H1 (cell line): ENCODE measurements at regions not wholly inside any gene's neighbourhood (a gene's known extent, or its start where the extent isn't known, plus 50 kb on each side); places are given as distances from the start of the nearest gene placed in this dataset.
"Not testable (repeated sequence)": the region's sequence is repeated elsewhere in the genome, so short reads cannot be mapped to it uniquely, and the experiment has no call there.

Experiments
- CTCF ChIA-PET: fragments of 300-600 bp; sonication (Branson Sonifier 250); formaldehyde crosslinking; loops from one replicate; lab custom pipeline; 2021; ENCODE audit not compliant: partially characterized antibody; lab: Charles Lee
- POLR2A ChIA-PET: fragments of 300-600 bp; sonication (Branson Sonifier 250); formaldehyde crosslinking; loops from one replicate; lab custom pipeline; 2021; ENCODE audit warnings: inconsistent platforms; ENCODE audit not compliant: partially characterized antibody; lab: Charles Lee
- DNase-seq, 2 experiments: peaks; one replicate each; pipeline versions ENCODE4 v3.0.0 to v3.0.0-alpha.2; 2010 to 2022; ENCODE audit warnings: low spot score in 2 of 2, low read depth in 1 of 2, mixed read lengths in 1 of 2
- FAIRE-seq: peaks from 2 replicates; lab custom pipeline; 2011; peaks lifted over from hg19 to GRCh38; lab: Jason Lieb, UNC
- H2AFZ ChIP-seq: 2 replicates; pipeline ENCODE4 v1.8.1; 2012; ENCODE audit warnings: low read length, inconsistent platforms
- H2AK5ac ChIP-seq: 2 replicates; pipeline ENCODE4 v1.6.1; 2013; ENCODE audit warnings: low read depth, low read length
- H2BK120ac ChIP-seq: replicated peaks from 2 replicates; pipeline ENCODE3; 2013; ENCODE audit warnings: low read depth, low read length, inconsistent platforms
- H2BK12ac ChIP-seq: 2 replicates; pipeline ENCODE4 v1.6.1; 2013; ENCODE audit warnings: low read depth, low read length
- H2BK15ac ChIP-seq: 2 replicates; pipeline ENCODE4 v1.6.1; 2013; ENCODE audit warnings: low read length
- H2BK20ac ChIP-seq: 2 replicates; pipeline ENCODE4 v1.6.1; 2013; ENCODE audit warnings: low read length
- H2BK5ac ChIP-seq: 2 replicates; pipeline ENCODE4 v1.6.1; 2013; ENCODE audit warnings: low read depth, low read length
- H3K14ac ChIP-seq: 2 replicates; pipeline ENCODE4 v1.6.1; 2013; ENCODE audit warnings: inconsistent platforms; ENCODE audit not compliant: insufficient read length
- H3K18ac ChIP-seq: 2 replicates; pipeline ENCODE4 v1.6.1; 2013; ENCODE audit warnings: low read length; ENCODE audit errors: extremely low read depth
- H3K23ac ChIP-seq: 2 replicates; pipeline ENCODE4 v1.6.1; 2013; ENCODE audit warnings: inconsistent platforms; ENCODE audit not compliant: insufficient read length
- H3K23me2 ChIP-seq: 2 replicates; pipeline ENCODE4 v1.6.1; 2013; ENCODE audit warnings: low read depth, low read length
- H3K27ac ChIP-seq: 2 replicates; pipeline ENCODE4 v1.6.1; 2011; ENCODE audit warnings: low read depth, low read length, inconsistent platforms
- H3K27me3 ChIP-seq, 4 experiments: replicated peaks in 1 of 4; 1 replicate in 1 of 4; 2 replicates in 3 of 4; pipeline versions ENCODE4 v1.6.1 to v1.8.1; 2011 to 2013; ENCODE audit warnings: low read length in 3 of 4, mild to moderate bottlenecking in 3 of 4, inconsistent platforms in 2 of 4, mixed read lengths in 2 of 4, moderate library complexity in 1 of 4; ENCODE audit not compliant: control insufficient read depth in 3 of 4, insufficient read depth in 3 of 4; ENCODE audit errors: extremely low read depth in 1 of 4
- H3K36me3 ChIP-seq, 4 experiments: 2 replicates each; pipeline versions ENCODE4 v1.6.1 to v1.8.1; 2011 to 2013; ENCODE audit warnings: mild to moderate bottlenecking in 4 of 4, low read length in 3 of 4, moderate library complexity in 2 of 4, control low read depth in 1 of 4, inconsistent platforms in 1 of 4; ENCODE audit not compliant: insufficient read depth in 4 of 4, control insufficient read depth in 2 of 4
- H3K4ac ChIP-seq: replicated peaks from 2 replicates; pipeline ENCODE3; 2013; ENCODE audit warnings: low read length, low read depth, mixed read lengths, inconsistent platforms; ENCODE audit not compliant: insufficient read length
- H3K4me1 ChIP-seq, 4 experiments: replicated peaks in 1 of 4; 1 replicate in 1 of 4; 2 replicates in 3 of 4; pipeline versions ENCODE4 v1.6.1 to v1.8.1; 2011 to 2013; ENCODE audit warnings: low read length in 3 of 4, inconsistent platforms in 2 of 4, mixed read lengths in 1 of 4; ENCODE audit not compliant: insufficient read depth in 4 of 4, control insufficient read depth in 3 of 4
- H3K4me2 ChIP-seq, 2 experiments: 2 replicates each; pipeline versions ENCODE4 v1.6.1 to v1.8.1; 2011 to 2013; ENCODE audit warnings: low read depth in 2 of 2, low read length in 2 of 2, control low read depth in 1 of 2, inconsistent platforms in 1 of 2, mild to moderate bottlenecking in 1 of 2; ENCODE audit not compliant: insufficient read depth in 1 of 2
- H3K4me3 ChIP-seq, 4 experiments: fragments of 200-600, 300-600 bp in 1 of 4; sonication (generic), shearing (Covaris generic), sonication (Bioruptor Twin) in 1 of 4; 2 replicates each; pipeline versions ENCODE4 v1.5.1 to v1.8.1; 2011 to 2016; ENCODE audit warnings: low read length in 4 of 4, low read depth in 3 of 4, control low read depth in 2 of 4, inconsistent platforms in 2 of 4, mild to moderate bottlenecking in 2 of 4, mixed read lengths in 1 of 4, moderate library complexity in 1 of 4; ENCODE audit not compliant: insufficient read depth in 2 of 4; ENCODE audit errors: extremely low read depth in 1 of 4
- H3K56ac ChIP-seq: replicated peaks from 2 replicates; pipeline ENCODE3; 2013; ENCODE audit warnings: low read depth, mild to moderate bottlenecking, mixed read lengths, low read length, inconsistent platforms; ENCODE audit not compliant: insufficient read length
- H3K79me1 ChIP-seq: 2 replicates; pipeline ENCODE4 v1.6.1; 2013; ENCODE audit warnings: low read depth, low read length, control low read depth
- H3K79me2 ChIP-seq, 2 experiments: 2 replicates each; pipeline versions ENCODE4 v1.6.1 to v1.8.1; 2012 to 2013; ENCODE audit warnings: low read length in 2 of 2, mild to moderate bottlenecking in 2 of 2, inconsistent platforms in 1 of 2; ENCODE audit not compliant: insufficient read depth in 2 of 2, control insufficient read depth in 1 of 2
- H3K9ac ChIP-seq, 4 experiments: replicated peaks in 1 of 4; 1 replicate in 1 of 4; 2 replicates in 3 of 4; pipeline versions ENCODE4 v1.6.1 to v1.8.1; 2011 to 2013; ENCODE audit warnings: low read depth in 3 of 4, low read length in 3 of 4, control low read depth in 2 of 4, mild to moderate bottlenecking in 2 of 4, moderate library complexity in 2 of 4, inconsistent platforms in 1 of 4; ENCODE audit errors: extremely low read depth in 1 of 4
- H3K9me3 ChIP-seq, 2 experiments: 2 replicates each; pipeline versions ENCODE4 v1.6.1 to v1.8.1; 2012 to 2013; ENCODE audit warnings: mild to moderate bottlenecking in 2 of 2, moderate library complexity in 2 of 2, control low read depth in 1 of 2, inconsistent platforms in 1 of 2, low read depth in 1 of 2, low read length in 1 of 2, mixed read lengths in 1 of 2; ENCODE audit not compliant: insufficient read depth in 2 of 2
- H4K20me1 ChIP-seq, 2 experiments: replicated peaks in 1 of 2; 2 replicates each; pipeline versions ENCODE3 to v1.8.1; 2011 to 2013; ENCODE audit warnings: inconsistent platforms in 2 of 2, low read length in 2 of 2, mild to moderate bottlenecking in 1 of 2; ENCODE audit not compliant: insufficient read depth in 2 of 2, control insufficient read depth in 1 of 2
- H4K5ac ChIP-seq: 2 replicates; pipeline ENCODE4 v1.6.1; 2013; ENCODE audit warnings: low read length, low read depth, mixed read lengths, inconsistent platforms; ENCODE audit not compliant: insufficient read length
- H4K8ac ChIP-seq: 2 replicates; pipeline ENCODE4 v1.8.0; 2013; ENCODE audit warnings: mild to moderate bottlenecking, moderate library complexity, low read length, inconsistent platforms; ENCODE audit not compliant: insufficient read depth; ENCODE audit errors: extremely low read depth
- H4K91ac ChIP-seq: replicated peaks from 2 replicates; pipeline ENCODE3; 2013; ENCODE audit warnings: low read length, mixed read lengths, inconsistent platforms; ENCODE audit not compliant: insufficient read length
- WGBS, 2 experiments: shearing (Covaris generic) in 1 of 2; methylation state at CpG; one replicate each; pipeline versions ENCODE4 v1.1.6 to v1.1.7; 2013 to 2015; ENCODE audit warnings: low lambda C conversion rate in 2 of 2, mixed read lengths in 2 of 2, inconsistent platforms in 1 of 2, low coverage in 1 of 2, missing lambda C conversion rate in 1 of 2; ENCODE audit not compliant: insufficient replicate concordance in 2 of 2, insufficient coverage in 1 of 2, insufficient read length in 1 of 2; ENCODE audit errors: extremely low coverage in 1 of 2, missing lambda C conversion rate in 1 of 2; 5-methylcytosine and 5-hydroxymethylcytosine counted together

GRCh38 chr2:87254562-87254961, 232.9 kb upstream of the PLGLB1 start:
- H3K56ac ChIP-seq, H3K36me3 ChIP-seq, DNase-seq, H4K20me1 ChIP-seq, H4K5ac ChIP-seq, H3K27me3 ChIP-seq, FAIRE-seq, H2AFZ ChIP-seq, H3K23me2 ChIP-seq, H3K4me3 ChIP-seq, H3K9me3 ChIP-seq, H3K79me2 ChIP-seq, H3K18ac ChIP-seq, H3K23ac ChIP-seq, POLR2A ChIA-PET, H3K27ac ChIP-seq, H2BK15ac ChIP-seq, CTCF ChIA-PET, H2AK5ac ChIP-seq, H2BK5ac ChIP-seq, H4K8ac ChIP-seq, H3K4me2 ChIP-seq, H4K91ac ChIP-seq, H3K79me1 ChIP-seq, H3K9ac ChIP-seq, H2BK120ac ChIP-seq, H3K4ac ChIP-seq, H2BK12ac ChIP-seq, H3K4me1 ChIP-seq, H3K14ac ChIP-seq, H2BK20ac ChIP-seq: not testable (repeated sequence)
- WGBS, 2 experiments, result no CpG with 5 or more reads among the region's 1 CpG

DNA sequence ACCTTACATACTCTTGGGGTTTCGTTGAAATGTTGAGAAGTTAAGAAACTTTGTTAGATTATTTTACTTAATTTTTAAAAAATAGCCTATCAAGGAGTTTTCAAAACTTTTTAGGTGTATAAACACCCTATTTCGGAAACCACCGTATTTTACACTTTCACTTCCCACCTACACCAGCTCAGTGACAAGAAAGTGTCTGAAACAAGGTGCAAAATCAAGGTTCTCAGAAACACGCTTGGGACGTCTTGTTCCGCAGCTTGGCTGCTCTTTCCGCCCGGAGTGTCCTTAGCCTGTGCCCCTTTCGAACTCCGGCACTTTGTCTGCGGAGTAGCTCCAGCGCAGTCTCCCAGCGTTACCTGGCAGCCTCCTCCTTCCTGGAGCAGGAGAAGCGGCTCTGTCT, 233.8 kb upstream of the PLGLB1 start:
- H3K56ac ChIP-seq, H3K9me3 ChIP-seq, H4K5ac ChIP-seq, H4K8ac ChIP-seq, H2BK12ac ChIP-seq, H4K91ac ChIP-seq, H3K9ac ChIP-seq, H3K4me2 ChIP-seq, H3K4me3 ChIP-seq, H2AK5ac ChIP-seq, POLR2A ChIA-PET, H2BK120ac ChIP-seq, H3K27ac ChIP-seq, DNase-seq, H3K14ac ChIP-seq, H3K79me2 ChIP-seq, H2AFZ ChIP-seq, H3K27me3 ChIP-seq, H2BK5ac ChIP-seq, H3K36me3 ChIP-seq, H3K23me2 ChIP-seq, H3K4ac ChIP-seq, H3K18ac ChIP-seq, FAIRE-seq, H2BK20ac ChIP-seq, H2BK15ac ChIP-seq, H4K20me1 ChIP-seq, H3K4me1 ChIP-seq, H3K79me1 ChIP-seq, CTCF ChIA-PET, H3K23ac ChIP-seq: not testable (repeated sequence)
- WGBS, 2 experiments, result 93% methylated on average over 9 of the region's 14 CpGs; no CpG with 5 or more reads in 1 of the 2 experiments
